Nephron (organoid): ENCODE measurements at regions not wholly inside any gene's neighbourhood (a gene's known extent, or its start where the extent isn't known, plus 50 kb on each side); places are given as distances from the start of the nearest gene placed in this dataset.

Experiments
- H3K27ac Mint-ChIP-seq, 3 experiments: 2 replicates each; pipeline ENCODE4 v1.8.0; 2020; ENCODE audit warnings: mixed read lengths in 3 of 3, mild to moderate bottlenecking in 2 of 3, moderate library complexity in 1 of 3
- H3K27me3 Mint-ChIP-seq: 2 replicates; pipeline ENCODE4 v1.8.0; 2021; ENCODE audit warnings: low read depth, mild to moderate bottlenecking, moderate library complexity, mixed read lengths
- H3K36me3 Mint-ChIP-seq: 2 replicates; pipeline ENCODE4 v1.8.0; 2020; ENCODE audit warnings: low read depth, mixed read lengths
- H3K4me1 Mint-ChIP-seq: 2 replicates; pipeline ENCODE4 v1.8.0; 2020; ENCODE audit warnings: mixed read lengths
- H3K4me3 Mint-ChIP-seq, 3 experiments: 2 replicates each; pipeline ENCODE4 v1.8.0; 2020; ENCODE audit warnings: mild to moderate bottlenecking in 3 of 3, mixed read lengths in 3 of 3, moderate library complexity in 2 of 3
- H3K9me3 Mint-ChIP-seq: 2 replicates; pipeline ENCODE4 v1.8.0; 2020; ENCODE audit warnings: mixed read lengths
- TF ChIP-seq, protein P1 (sequence below), 3 experiments: fragments of 200-600 bp; sonication (generic); IDR thresholded peaks; one replicate each; pipeline ENCODE4 v1.5.0; 2021; ENCODE audit warnings: antibody characterized with exemption in 3 of 3; ENCODE audit not compliant: unreplicated experiment in 3 of 3

DNA sequence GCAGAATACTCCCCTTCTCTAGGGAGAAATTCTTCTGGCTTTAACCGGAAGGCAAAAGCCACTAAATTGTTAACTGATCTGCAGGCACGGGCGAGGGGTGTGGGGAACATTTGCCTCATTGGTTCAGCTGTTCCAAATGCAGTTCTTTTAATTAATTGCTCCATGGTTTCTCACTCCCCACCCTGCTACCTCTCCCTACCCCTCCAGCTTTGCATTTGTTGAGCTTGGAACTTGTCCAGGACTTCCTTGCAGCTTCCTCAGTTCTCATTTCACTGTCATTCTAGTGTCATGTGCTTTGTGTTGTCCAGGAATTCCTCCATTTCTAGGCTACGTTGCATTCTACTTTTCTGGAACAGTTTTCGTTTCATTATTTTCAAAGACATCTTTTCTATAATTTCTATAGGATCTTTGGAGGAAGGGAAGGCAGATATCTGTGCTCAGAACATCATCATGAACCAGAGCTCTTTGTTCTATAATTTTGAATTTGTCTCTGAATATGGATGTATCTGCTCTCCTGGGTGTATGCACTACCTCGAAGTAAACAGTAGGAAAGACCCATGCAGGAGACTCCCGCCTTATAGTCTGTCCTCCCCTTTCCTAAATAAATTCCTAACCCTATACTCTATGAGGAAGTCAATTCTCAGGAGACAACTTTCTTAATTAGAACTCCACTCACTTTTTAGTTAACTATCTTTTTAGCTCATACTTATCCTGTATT is 132.4 kb upstream of the LMO4 start:
- Mint-ChIP-seq H3K4me1 (peaks cover 12% of the 10 kb centered on the region), H3K27me3 (peaks cover 4% of the 10 kb centered on the region), H3K27ac (peak overlapping the region in 2 of 3 experiments; percentile 6 to 14), H3K36me3 (no peaks in the 10 kb centered on the region), H3K4me3 (no peak overlapping the region), H3K9me3 (peaks cover 19% of the 10 kb centered on the region)
- TF ChIP-seq, protein P1, sequence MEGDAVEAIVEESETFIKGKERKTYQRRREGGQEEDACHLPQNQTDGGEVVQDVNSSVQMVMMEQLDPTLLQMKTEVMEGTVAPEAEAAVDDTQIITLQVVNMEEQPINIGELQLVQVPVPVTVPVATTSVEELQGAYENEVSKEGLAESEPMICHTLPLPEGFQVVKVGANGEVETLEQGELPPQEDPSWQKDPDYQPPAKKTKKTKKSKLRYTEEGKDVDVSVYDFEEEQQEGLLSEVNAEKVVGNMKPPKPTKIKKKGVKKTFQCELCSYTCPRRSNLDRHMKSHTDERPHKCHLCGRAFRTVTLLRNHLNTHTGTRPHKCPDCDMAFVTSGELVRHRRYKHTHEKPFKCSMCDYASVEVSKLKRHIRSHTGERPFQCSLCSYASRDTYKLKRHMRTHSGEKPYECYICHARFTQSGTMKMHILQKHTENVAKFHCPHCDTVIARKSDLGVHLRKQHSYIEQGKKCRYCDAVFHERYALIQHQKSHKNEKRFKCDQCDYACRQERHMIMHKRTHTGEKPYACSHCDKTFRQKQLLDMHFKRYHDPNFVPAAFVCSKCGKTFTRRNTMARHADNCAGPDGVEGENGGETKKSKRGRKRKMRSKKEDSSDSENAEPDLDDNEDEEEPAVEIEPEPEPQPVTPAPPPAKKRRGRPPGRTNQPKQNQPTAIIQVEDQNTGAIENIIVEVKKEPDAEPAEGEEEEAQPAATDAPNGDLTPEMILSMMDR (IDR thresholded peaks at IDR 0.05; ENCODE audit: unreplicated experiment in 3 of 3), result no peak

DNA sequence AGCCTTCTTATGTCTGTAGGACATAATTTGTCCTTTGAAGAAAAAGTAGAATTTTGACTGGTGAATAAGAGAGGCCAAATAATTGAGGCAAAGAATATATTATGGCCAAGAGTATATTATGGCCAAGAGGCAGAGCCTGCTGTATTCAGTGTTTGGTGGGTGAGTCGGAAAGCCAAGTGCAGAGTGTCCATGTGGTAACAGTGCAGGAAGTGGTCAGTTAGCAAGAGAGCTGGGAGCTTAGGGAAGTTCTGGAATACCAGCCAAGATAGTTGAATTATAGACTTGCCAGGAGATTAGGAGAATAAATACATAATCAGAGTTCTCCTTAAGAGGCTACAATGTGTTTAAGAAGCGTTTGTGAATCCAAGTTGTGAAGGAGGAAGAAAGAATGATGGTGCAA is 131.5 kb upstream of the LMO4 start:
- no peaks in the 10 kb centered on the region for H3K36me3 Mint-ChIP-seq
- peaks cover 4% of the 10 kb centered on the region for H3K27me3 Mint-ChIP-seq
- H3K4me3 Mint-ChIP-seq, result no peak overlapping the region
- H3K4me1 Mint-ChIP-seq, result peaks cover 12% of the 10 kb centered on the region
- TF ChIP-seq, protein P1 (IDR thresholded peaks at IDR 0.05; ENCODE audit: unreplicated experiment in 3 of 3), result no peak
- no peak overlapping the region for H3K27ac Mint-ChIP-seq
- H3K9me3 Mint-ChIP-seq, result peaks cover 19% of the 10 kb centered on the region

DNA sequence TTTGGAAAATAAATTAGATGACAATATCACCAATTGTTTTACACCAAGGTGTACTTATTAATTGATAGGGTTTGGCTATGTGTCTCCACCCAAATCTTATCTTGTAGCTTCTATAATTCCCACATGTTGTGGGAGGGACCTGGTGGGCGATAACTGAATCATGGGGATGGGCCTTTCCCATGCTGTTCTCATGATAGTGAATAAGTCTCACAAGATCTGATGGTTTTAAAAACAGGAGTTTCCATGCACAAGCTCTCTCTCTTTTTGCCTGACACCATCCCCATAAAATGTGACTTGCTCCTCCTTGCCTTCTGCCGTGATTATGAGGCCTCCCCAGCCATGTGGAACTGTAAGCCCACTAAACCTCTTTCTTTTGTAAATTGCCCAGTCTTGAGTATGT is 131.0 kb upstream of the LMO4 start:
- TF ChIP-seq, protein P1 (IDR thresholded peaks at IDR 0.05; ENCODE audit: unreplicated experiment in 3 of 3), result no peak
- Mint-ChIP-seq H3K4me3 (no peak overlapping the region), H3K4me1 (peaks cover 12% of the 10 kb centered on the region), H3K36me3 (no peaks in the 10 kb centered on the region), H3K9me3 (peaks cover 19% of the 10 kb centered on the region), H3K27ac (no peak overlapping the region), H3K27me3 (peaks cover 4% of the 10 kb centered on the region)

DNA sequence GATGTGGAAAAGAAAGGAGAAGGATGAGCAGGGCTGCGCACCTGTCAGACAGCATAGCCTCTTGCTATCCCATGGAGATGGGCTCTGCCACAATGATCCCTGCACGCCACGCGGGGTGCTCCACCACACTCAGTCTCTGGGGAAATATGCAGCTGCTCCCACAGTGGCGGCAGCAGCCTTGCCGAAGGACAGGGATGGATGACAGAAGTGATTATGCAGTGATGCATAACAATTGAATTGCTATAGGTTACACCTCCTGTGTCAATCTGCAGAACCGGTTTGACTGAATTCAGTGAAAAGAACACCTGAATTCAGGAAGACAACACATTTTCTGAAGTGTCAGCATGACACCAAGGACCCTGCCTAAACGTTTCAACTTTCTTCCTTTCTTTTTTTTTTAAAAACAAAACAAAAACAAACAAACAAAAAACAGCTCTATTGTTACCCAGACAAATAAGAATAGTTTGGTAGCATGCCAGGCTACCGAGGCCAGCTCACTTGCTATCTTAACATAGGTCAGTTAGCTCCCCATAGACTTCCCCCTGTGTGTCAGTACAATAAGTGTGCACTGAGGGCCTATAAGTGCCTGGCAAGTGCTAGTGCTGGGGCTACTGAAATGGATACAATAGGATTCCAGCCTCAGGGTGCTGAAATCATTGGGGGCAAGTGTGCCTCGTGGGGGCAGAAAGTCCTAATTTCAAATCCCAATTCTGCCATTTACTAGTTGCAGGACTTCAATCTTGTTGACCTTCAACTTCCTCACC is 127.6 kb upstream of the LMO4 start:
- H3K36me3 Mint-ChIP-seq, result no peaks in the 10 kb centered on the region
- no peak overlapping the region for H3K4me3 Mint-ChIP-seq
- TF ChIP-seq, protein P1 (IDR thresholded peaks at IDR 0.05; ENCODE audit: unreplicated experiment in 3 of 3), result no peak
- H3K4me1 Mint-ChIP-seq, result peaks cover 16% of the 10 kb centered on the region
- H3K9me3 Mint-ChIP-seq, result peaks cover 3% of the 10 kb centered on the region
- no peak overlapping the region for H3K27ac Mint-ChIP-seq
- peaks cover 4% of the 10 kb centered on the region for H3K27me3 Mint-ChIP-seq

DNA sequence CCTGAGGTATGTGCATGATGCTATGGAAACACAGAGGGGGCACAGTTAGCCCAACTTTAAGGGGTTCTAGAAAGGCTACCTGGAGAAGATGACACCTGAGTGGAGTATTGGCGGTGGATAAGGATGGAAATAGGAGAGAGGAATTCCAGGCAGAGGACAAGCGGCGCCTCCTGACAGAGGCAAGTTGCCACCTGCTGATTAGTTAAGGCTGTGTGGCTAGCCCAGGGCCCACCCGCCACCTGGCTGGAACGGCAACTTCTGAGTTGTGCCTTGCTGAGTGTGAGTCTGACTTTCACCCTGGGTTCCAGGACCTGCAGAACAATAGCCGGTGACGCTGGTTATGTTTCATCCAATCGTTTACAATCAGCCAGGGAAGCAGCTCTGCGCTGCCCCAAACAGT is 126.9 kb upstream of the LMO4 start:
- Mint-ChIP-seq H3K4me1 (peaks cover 11% of the 10 kb centered on the region), H3K9me3 (no peaks in the 10 kb centered on the region), H3K27ac (no peak overlapping the region), H3K36me3 (no peaks in the 10 kb centered on the region), H3K4me3 (no peak overlapping the region), H3K27me3 (peaks cover 4% of the 10 kb centered on the region)
- TF ChIP-seq, protein P1 (IDR thresholded peaks at IDR 0.05; ENCODE audit: unreplicated experiment in 3 of 3), result no peak
